B cell (primary cell): ENCODE measurements at regions not wholly inside any gene's neighbourhood (a gene's known extent, or its start where the extent isn't known, plus 50 kb on each side); places are given as distances from the start of the nearest gene placed in this dataset.

ENCODE experiments used
- ATAC-seq: fragments of 200-7000 bp; cut with Tn5 transposase; one replicate; pipeline ENCODE4 v1.10.0; 2021; ENCODE audit warnings: low read depth, mild to moderate bottlenecking, moderate number of reproducible peaks, moderate library complexity
- CTCF ChIA-PET: fragments of 350-600 bp; sonication (Branson Sonifier 250); formaldehyde crosslinking; loops from one replicate; lab custom pipeline; 2021; ENCODE audit warnings: antibody characterized with exemption, inconsistent platforms; lab: Charles Lee
- POLR2A ChIA-PET: fragments of 350-600 bp; sonication (Branson Sonifier 250); formaldehyde crosslinking; loops from one replicate; lab custom pipeline; 2021; ENCODE audit warnings: antibody characterized with exemption; lab: Charles Lee
- DNase-seq: peaks from one replicate; pipeline ENCODE4 v3.0.0; 2013
- H2AFZ ChIP-seq: 2 replicates; pipeline ENCODE4 v1.6.1; 2012; ENCODE audit warnings: mild to moderate bottlenecking, low read depth, low read length; ENCODE audit not compliant: insufficient read depth, poor library complexity, severe bottlenecking
- H3K27ac ChIP-seq, 2 donors: 1 replicate in 1 of 2; 2 replicates in 1 of 2; pipeline ENCODE4 v1.5.1; 2012 to 2013; ENCODE audit warnings: low read length in 2 of 2, mild to moderate bottlenecking in 2 of 2, moderate library complexity in 1 of 2
- H3K27me3 ChIP-seq, 4 experiments: fragments of 200-600 bp in 1 of 4; sonication (generic) in 1 of 4; replicated peaks in 1 of 4; 1 replicate in 2 of 4; 2 replicates in 2 of 4; pipeline versions ENCODE4 v1.6.1 to v1.7.0; 2013 to 2016; ENCODE audit warnings: low read length in 3 of 4, mild to moderate bottlenecking in 2 of 4, mixed read lengths in 1 of 4, moderate library complexity in 1 of 4; ENCODE audit not compliant: insufficient read depth in 4 of 4, control insufficient read depth in 3 of 4; ENCODE audit errors: control extremely low read depth in 1 of 4
- H3K36me3 ChIP-seq, 2 experiments: replicated peaks in 1 of 2; 1 replicate in 1 of 2; 2 replicates in 1 of 2; pipeline versions ENCODE4 v1.6.1 to v1.7.1; 2013; ENCODE audit warnings: low read length in 1 of 2; ENCODE audit not compliant: insufficient read depth in 2 of 2, control insufficient read depth in 1 of 2; ENCODE audit errors: control extremely low read depth in 1 of 2, extremely low read depth in 1 of 2
- H3K4me1 ChIP-seq, 2 donors: fragments of 200-600 bp in 1 of 2; sonication (generic) in 1 of 2; 1 replicate in 1 of 2; 2 replicates in 1 of 2; pipeline versions ENCODE4 v1.5.1 to v1.6.1; 2013 to 2017; ENCODE audit warnings: low read length in 2 of 2; ENCODE audit not compliant: control insufficient read depth in 2 of 2, insufficient read depth in 2 of 2
- H3K4me2 ChIP-seq: replicated peaks from 2 replicates; pipeline ENCODE3; 2012; ENCODE audit warnings: mild to moderate bottlenecking, low read depth, low read length; ENCODE audit not compliant: poor library complexity, severe bottlenecking
- H3K4me3 ChIP-seq, 5 experiments: fragments of 200-600 bp in 1 of 5; sonication (generic) in 1 of 5; 1 replicate in 3 of 5; 2 replicates in 2 of 5; pipeline versions ENCODE4 v1.5.1 to v1.7.0; 2011 to 2016; ENCODE audit warnings: low read length in 4 of 5, mild to moderate bottlenecking in 4 of 5, low read depth in 2 of 5, control low read depth in 1 of 5, moderate library complexity in 1 of 5; ENCODE audit not compliant: insufficient read depth in 1 of 5; ENCODE audit errors: control extremely low read depth in 1 of 5, extremely low read depth in 1 of 5
- H3K79me2 ChIP-seq: fragments of 200-600 bp; sonication (generic); one replicate; pipeline ENCODE4 v1.6.0; 2016; ENCODE audit warnings: low read length; ENCODE audit not compliant: control insufficient read depth, insufficient read depth
- H3K9ac ChIP-seq: fragments of 200-600 bp; sonication (generic); 2 replicates; pipeline ENCODE4 v1.6.1; 2017; ENCODE audit warnings: mild to moderate bottlenecking, low read length, moderate library complexity
- H3K9me3 ChIP-seq, 3 donors: one replicate each; pipeline versions ENCODE4 v1.6.1 to v1.7.1; 2013; ENCODE audit warnings: low read length in 2 of 3; ENCODE audit not compliant: control insufficient read depth in 2 of 3, insufficient read depth in 1 of 3; ENCODE audit errors: control extremely low read depth in 1 of 3
- H4K20me1 ChIP-seq: 2 replicates; pipeline ENCODE4 v1.6.0; 2012; ENCODE audit warnings: mild to moderate bottlenecking, low read length; ENCODE audit not compliant: insufficient read depth, control insufficient read depth, poor library complexity, severe bottlenecking
- H3K27ac Mint-ChIP-seq: one replicate; pipeline ENCODE4 v1.8.0; 2021; ENCODE audit warnings: mixed read lengths
- H3K27me3 Mint-ChIP-seq: one replicate; pipeline ENCODE4 v1.8.0; 2021; ENCODE audit warnings: mixed read lengths
- H3K4me1 Mint-ChIP-seq: one replicate; pipeline ENCODE4 v1.8.0; 2021; ENCODE audit warnings: mixed read lengths
- H3K4me3 Mint-ChIP-seq: one replicate; pipeline ENCODE4 v1.8.0; 2021; ENCODE audit warnings: mixed read lengths
- H3K9me3 Mint-ChIP-seq: one replicate; pipeline ENCODE4 v1.8.0; 2022; ENCODE audit warnings: mixed read lengths; ENCODE audit not compliant: insufficient read depth
- EZH2 ChIP-seq: IDR thresholded peaks from 2 replicates; pipeline ENCODE4 v1.6.1; 2012; ENCODE audit warnings: borderline replicate concordance, low read depth, mild to moderate bottlenecking, moderate library complexity, low read length; ENCODE audit not compliant: insufficient read depth, poor library complexity, severe bottlenecking
- WGBS: methylation state at CpG from one replicate; pipeline ENCODE4 v1.1.5; 2013; ENCODE audit warnings: missing lambda C conversion rate; ENCODE audit not compliant: insufficient coverage; 5-methylcytosine and 5-hydroxymethylcytosine counted together
- intact Hi-C: fragments of 100-400 bp; cut with micrococcal nuclease; formaldehyde crosslinking; loops from one replicate; pipeline ENCODE4 v1.10.0; 2022
- TF ChIP-seq, protein P1 (sequence below): fragments of 200-600 bp; IDR thresholded peaks from one replicate; pipeline ENCODE4 v1.8.0; 2022; ENCODE audit warnings: antibody characterized with exemption, mild to moderate bottlenecking

DNA sequence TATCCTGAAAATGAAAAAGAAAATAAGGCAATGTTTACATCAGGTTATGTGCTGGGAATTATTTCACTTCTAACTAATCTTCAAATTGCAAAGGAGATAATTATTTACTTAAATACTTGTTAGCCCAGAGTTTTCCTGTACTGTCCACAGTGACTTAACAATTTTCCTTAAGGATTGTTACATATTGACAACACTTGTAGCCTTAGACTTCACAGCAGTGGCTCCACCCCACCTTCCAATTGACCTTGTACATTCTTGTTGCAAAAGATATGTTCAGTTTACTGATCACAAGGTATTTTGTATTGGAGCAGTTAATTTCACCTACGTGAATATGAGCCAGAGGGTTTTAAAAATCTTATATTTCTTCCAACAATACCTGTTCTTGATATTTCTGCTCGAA, 376.9 kb downstream of the CNTN6 start:
- H3K27ac ChIP-seq: no peak overlapping the region
- H3K27ac Mint-ChIP-seq: no peak overlapping the region
- ChIA-PET POLR2A (no interaction called here), CTCF (no interaction called here)
- DNase-seq (no peak), ATAC-seq (no peak)
- no peaks in the 10 kb centered on the region for H3K4me1 Mint-ChIP-seq
- peaks cover 0 to 6% (median 0%) of the 10 kb centered on the region in 3 donors for H3K9me3 ChIP-seq
- H3K27me3 Mint-ChIP-seq: no peaks in the 10 kb centered on the region
- no peaks in the 10 kb centered on the region for H3K79me2 ChIP-seq
- H3K4me1 ChIP-seq: no peaks in the 10 kb centered on the region
- H3K9me3 Mint-ChIP-seq: no peaks in the 10 kb centered on the region
- no CpG with 5 or more reads among the region's 2 CpGs for WGBS
- TF ChIP-seq, protein P1, sequence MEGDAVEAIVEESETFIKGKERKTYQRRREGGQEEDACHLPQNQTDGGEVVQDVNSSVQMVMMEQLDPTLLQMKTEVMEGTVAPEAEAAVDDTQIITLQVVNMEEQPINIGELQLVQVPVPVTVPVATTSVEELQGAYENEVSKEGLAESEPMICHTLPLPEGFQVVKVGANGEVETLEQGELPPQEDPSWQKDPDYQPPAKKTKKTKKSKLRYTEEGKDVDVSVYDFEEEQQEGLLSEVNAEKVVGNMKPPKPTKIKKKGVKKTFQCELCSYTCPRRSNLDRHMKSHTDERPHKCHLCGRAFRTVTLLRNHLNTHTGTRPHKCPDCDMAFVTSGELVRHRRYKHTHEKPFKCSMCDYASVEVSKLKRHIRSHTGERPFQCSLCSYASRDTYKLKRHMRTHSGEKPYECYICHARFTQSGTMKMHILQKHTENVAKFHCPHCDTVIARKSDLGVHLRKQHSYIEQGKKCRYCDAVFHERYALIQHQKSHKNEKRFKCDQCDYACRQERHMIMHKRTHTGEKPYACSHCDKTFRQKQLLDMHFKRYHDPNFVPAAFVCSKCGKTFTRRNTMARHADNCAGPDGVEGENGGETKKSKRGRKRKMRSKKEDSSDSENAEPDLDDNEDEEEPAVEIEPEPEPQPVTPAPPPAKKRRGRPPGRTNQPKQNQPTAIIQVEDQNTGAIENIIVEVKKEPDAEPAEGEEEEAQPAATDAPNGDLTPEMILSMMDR: no peak
- H2AFZ ChIP-seq: no peak overlapping the region
- H3K4me3 ChIP-seq: no peak overlapping the region
- H3K4me2 ChIP-seq: no peak overlapping the region
- intact Hi-C loops: no loop called here
- H3K9ac ChIP-seq: no peak overlapping the region
- H3K27me3 ChIP-seq: no peaks in the 10 kb centered on the region
- no peaks in the 10 kb centered on the region for H4K20me1 ChIP-seq
- H3K4me3 Mint-ChIP-seq: no peak overlapping the region
- no peaks in the 10 kb centered on the region for H3K36me3 ChIP-seq

GRCh38 chr3:1477669-1478068, 384.8 kb downstream of the CNTN6 start:
- CTCF ChIA-PET: no interaction called here

More at GRCh38 chr3:1477669-1478068, 384.8 kb downstream of the CNTN6 start:
- Histone ChIP-seq H3K4me1 (no peaks in the 10 kb centered on the region), H2AFZ (no peak overlapping the region), H3K4me3 (no peak overlapping the region), H3K9ac (no peak overlapping the region), H3K79me2 (no peaks in the 10 kb centered on the region), H3K27me3 (no peaks in the 10 kb centered on the region), H3K36me3 (no peaks in the 10 kb centered on the region), H3K9me3 (peaks cover 0 to 5% (median 0%) of the 10 kb centered on the region in 3 donors), H3K4me2 (no peak overlapping the region), H3K27ac (no peak overlapping the region), H4K20me1 (no peaks in the 10 kb centered on the region)
- WGBS: 97% methylated on average over 13 of the region's 13 CpGs
- H3K4me3 Mint-ChIP-seq: no peak overlapping the region
- no peaks in the 10 kb centered on the region for H3K4me1 Mint-ChIP-seq
- POLR2A ChIA-PET: no interaction called here
- ATAC-seq: no peak
- TF ChIP-seq, protein P1: no peak
- TF ChIP-seq EZH2: no peak
- peaks cover 5% of the 10 kb centered on the region for H3K9me3 Mint-ChIP-seq
- intact Hi-C loops: no loop called here
- DNase-seq: no peak
- H3K27me3 Mint-ChIP-seq: no peaks in the 10 kb centered on the region
- H3K27ac Mint-ChIP-seq: no peak overlapping the region
